Colonic mucosa (tissue), 4 donors: ENCODE measurements at regions not wholly inside any gene's neighbourhood (a gene's known extent, or its start where the extent isn't known, plus 50 kb on each side); places are given as distances from the start of the nearest gene placed in this dataset.

ENCODE experiments used
- DNase-seq: peaks from one replicate; pipeline ENCODE4 v3.0.0-alpha.2; 2020
- H3K27ac ChIP-seq: fragments of 200-600 bp; one replicate; pipeline ENCODE4 v1.8.0; 2021
- H3K27me3 ChIP-seq: fragments of 200-600 bp; one replicate; pipeline ENCODE4 v1.8.0; 2021
- H3K36me3 ChIP-seq: fragments of 200-600 bp; one replicate; pipeline ENCODE4 v1.8.0; 2021
- H3K4me1 ChIP-seq: fragments of 200-600 bp; one replicate; pipeline ENCODE4 v1.8.0; 2021; ENCODE audit warnings: mild to moderate bottlenecking
- H3K4me3 ChIP-seq: fragments of 200-600 bp; one replicate; pipeline ENCODE4 v1.8.0; 2021
- H3K9ac ChIP-seq, 2 donors: one replicate each; pipeline ENCODE4 v1.7.0; 2013; ENCODE audit warnings: control low read depth in 2 of 2, low read depth in 2 of 2, low read length in 2 of 2
- H3K9me3 ChIP-seq: fragments of 200-600 bp; one replicate; pipeline ENCODE4 v1.8.0; 2021
- CTCF ChIP-seq: fragments of 200-600 bp; IDR thresholded peaks from one replicate; pipeline ENCODE4 v1.8.0; 2022; ENCODE audit warnings: antibody characterized with exemption, mild to moderate bottlenecking
- intact Hi-C: fragments of 100-400 bp; cut with DNase I; formaldehyde crosslinking; loops from one replicate; pipeline ENCODE4 v1.14.1; 2022
- donor health status: healthy.
- donor health status: DM: no; HTN: no; CAD: no.
- donor health status: DM: no; HTN: no; CAD: no.

- H3K4me1 ChIP-seq, result no peaks in the 10 kb centered on the region
- no peak for DNase-seq
- H3K36me3 ChIP-seq, result no peaks in the 10 kb centered on the region
- no peaks in the 10 kb centered on the region for H3K9me3 ChIP-seq
- H3K27ac ChIP-seq, result no peak overlapping the region
- no peaks in the 10 kb centered on the region for H3K27me3 ChIP-seq
- H3K9ac ChIP-seq, result no peak overlapping the region
- intact Hi-C loops, result no loop called here
- no peak overlapping the region for H3K4me3 ChIP-seq
- no peak for TF ChIP-seq CTCF
Observed at GRCh38 chr5:29218138-29218537, 1975.3 kb upstream of the CDH6 start.

- Histone ChIP-seq H3K9me3 (no peaks in the 10 kb centered on the region), H3K9ac (no peak overlapping the region), H3K36me3 (no peaks in the 10 kb centered on the region), H3K27ac (no peak overlapping the region), H3K27me3 (no peaks in the 10 kb centered on the region), H3K4me3 (no peak overlapping the region), H3K4me1 (no peaks in the 10 kb centered on the region)
- no peak for TF ChIP-seq CTCF
- no peak for DNase-seq
- intact Hi-C loops, result no loop called here
Observed at GRCh38 chr5:29214839-29215238, 1978.6 kb upstream of the CDH6 start.

GRCh38 chr5:29213475-29213874 is 1980.0 kb upstream of the CDH6 start:
- Histone ChIP-seq H3K4me1 (no peaks in the 10 kb centered on the region), H3K36me3 (no peaks in the 10 kb centered on the region), H3K9me3 (no peaks in the 10 kb centered on the region), H3K9ac (no peak overlapping the region), H3K4me3 (no peak overlapping the region), H3K27me3 (no peaks in the 10 kb centered on the region), H3K27ac (no peak overlapping the region)
- no peak for TF ChIP-seq CTCF
- intact Hi-C loops, result no loop called here
- DNase-seq, result no peak

- DNase-seq, result no peak
- intact Hi-C loops, result no loop called here
- H3K9ac ChIP-seq, result no peak overlapping the region
Observed at GRCh38 chr5:29208024-29208423, 1985.5 kb upstream of the CDH6 start.

GRCh38 chr5:29203049-29203448 is 1990.4 kb upstream of the CDH6 start:
- H3K4me3 ChIP-seq, result no peak overlapping the region
- H3K27me3 ChIP-seq, result no peaks in the 10 kb centered on the region
- no peak overlapping the region for H3K9ac ChIP-seq
- H3K36me3 ChIP-seq, result no peaks in the 10 kb centered on the region
- intact Hi-C loops, result no loop called here
- DNase-seq, result no peak
- H3K27ac ChIP-seq, result no peak overlapping the region
- H3K9me3 ChIP-seq, result no peaks in the 10 kb centered on the region
- TF ChIP-seq CTCF, result no peak
- no peaks in the 10 kb centered on the region for H3K4me1 ChIP-seq

More at GRCh38 chr5:29208024-29208423, 1985.5 kb upstream of the CDH6 start:
- TF ChIP-seq CTCF, result no peak
- Histone ChIP-seq H3K36me3 (no peaks in the 10 kb centered on the region), H3K27ac (no peak overlapping the region), H3K9me3 (no peaks in the 10 kb centered on the region), H3K27me3 (no peaks in the 10 kb centered on the region), H3K4me1 (no peaks in the 10 kb centered on the region), H3K4me3 (no peak overlapping the region)
